Thyroid gland (tissue), 4 donors: ENCODE measurements at regions not wholly inside any gene's neighbourhood (a gene's known extent, or its start where the extent isn't known, plus 50 kb on each side); places are given as distances from the start of the nearest gene placed in this dataset.
"Not testable (repeated sequence)": the region's sequence is repeated elsewhere in the genome, so short reads cannot be mapped to it uniquely, and the experiment has no call there.

Experiments
- DNase-seq, 2 donors: peaks; one replicate each; pipeline ENCODE4 v3.0.0-alpha.2; 2019
- H3K27ac ChIP-seq, 3 donors: fragments of 200-600 bp; sonication (generic); 1 replicate in 2 of 3; 2 replicates in 1 of 3; pipeline ENCODE4 v1.5.1; 2016 to 2019; ENCODE audit warnings: mild to moderate bottlenecking in 1 of 3, moderate library complexity in 1 of 3
- H3K27me3 ChIP-seq: fragments of 200-600 bp; sonication (generic); one replicate; pipeline ENCODE4 v1.5.1; 2019
- H3K36me3 ChIP-seq, 2 donors: fragments of 200-600 bp; sonication (generic); one replicate each; pipeline ENCODE4 v1.5.1; 2016 to 2019
- H3K4me1 ChIP-seq, 2 donors: fragments of 200-600 bp; sonication (generic); one replicate each; pipeline ENCODE4 v1.5.1; 2017 to 2019
- H3K4me3 ChIP-seq, 3 donors: fragments of 200-600 bp; sonication (generic); replicated peaks in 1 of 3; 1 replicate in 2 of 3; 2 replicates in 1 of 3; pipeline ENCODE4 v1.5.1; 2016; ENCODE audit warnings: mild to moderate bottlenecking in 1 of 3
- H3K9me3 ChIP-seq: fragments of 200-600 bp; sonication (generic); one replicate; pipeline ENCODE4 v1.5.1; 2017
- POLR2A ChIP-seq, 2 donors: fragments of 450-650 bp; IDR thresholded peaks; one replicate each; pipeline ENCODE4 v1.6.1; 2017; ENCODE audit warnings: antibody characterized with exemption in 2 of 2, mild to moderate bottlenecking in 2 of 2, moderate library complexity in 1 of 2
- whole genome bisulfite sequencing, 2 donors: methylation state at CpG; one replicate each; pipeline ENCODE4 v1.1.5; 2017; 5-methylcytosine and 5-hydroxymethylcytosine counted together
- intact Hi-C: fragments of 100-400 bp; cut with DNase I; formaldehyde crosslinking; loops from one replicate; pipeline ENCODE4 v1.15.1; 2023
- TF ChIP-seq, protein P1 (sequence below), 6 experiments: fragments of 200-600 bp in 3 of 6; fragments of 450-650 bp in 3 of 6; sonication (generic) in 3 of 6; IDR thresholded peaks; one replicate each; pipeline ENCODE4 v1.5.1; 2016 to 2019; ENCODE audit warnings: antibody characterized with exemption in 6 of 6, mild to moderate bottlenecking in 2 of 6, inconsistent platforms in 1 of 6, moderate library complexity in 1 of 6

DNA sequence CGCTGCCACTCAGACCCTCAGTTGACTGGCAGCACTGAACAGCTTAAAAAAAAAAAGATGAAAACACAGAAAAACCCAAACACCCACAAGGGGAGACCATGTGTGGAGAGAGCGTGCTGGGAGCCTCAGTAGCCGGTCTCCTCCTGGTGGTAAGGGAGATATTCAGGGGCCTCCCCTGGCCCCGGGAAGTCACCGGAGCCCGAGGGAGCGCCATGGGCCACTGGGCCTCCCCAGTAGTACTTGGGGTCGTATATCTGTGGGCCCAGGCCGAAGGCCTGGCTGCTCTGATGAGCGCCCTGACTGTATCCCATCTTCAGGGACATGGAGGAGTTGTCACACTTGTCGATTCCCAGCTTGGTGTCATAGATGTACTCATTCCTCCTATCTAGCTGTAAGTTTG, 145.7 kb upstream of the TEKT4 start:
- H3K9me3 ChIP-seq: no peaks in the 10 kb centered on the region
- DNase-seq: no peak
- H3K27me3 ChIP-seq: no peaks in the 10 kb centered on the region
- intact Hi-C loops: no loop called here
- no peaks in the 10 kb centered on the region for H3K4me1 ChIP-seq
- no peak overlapping the region for H3K27ac ChIP-seq
- H3K36me3 ChIP-seq: no peaks in the 10 kb centered on the region
- whole genome bisulfite sequencing, 2 donors: 81 to 91% methylated on average over 11 of the region's 11 CpGs
- H3K4me3 ChIP-seq: no peak overlapping the region
- TF ChIP-seq, protein P1, sequence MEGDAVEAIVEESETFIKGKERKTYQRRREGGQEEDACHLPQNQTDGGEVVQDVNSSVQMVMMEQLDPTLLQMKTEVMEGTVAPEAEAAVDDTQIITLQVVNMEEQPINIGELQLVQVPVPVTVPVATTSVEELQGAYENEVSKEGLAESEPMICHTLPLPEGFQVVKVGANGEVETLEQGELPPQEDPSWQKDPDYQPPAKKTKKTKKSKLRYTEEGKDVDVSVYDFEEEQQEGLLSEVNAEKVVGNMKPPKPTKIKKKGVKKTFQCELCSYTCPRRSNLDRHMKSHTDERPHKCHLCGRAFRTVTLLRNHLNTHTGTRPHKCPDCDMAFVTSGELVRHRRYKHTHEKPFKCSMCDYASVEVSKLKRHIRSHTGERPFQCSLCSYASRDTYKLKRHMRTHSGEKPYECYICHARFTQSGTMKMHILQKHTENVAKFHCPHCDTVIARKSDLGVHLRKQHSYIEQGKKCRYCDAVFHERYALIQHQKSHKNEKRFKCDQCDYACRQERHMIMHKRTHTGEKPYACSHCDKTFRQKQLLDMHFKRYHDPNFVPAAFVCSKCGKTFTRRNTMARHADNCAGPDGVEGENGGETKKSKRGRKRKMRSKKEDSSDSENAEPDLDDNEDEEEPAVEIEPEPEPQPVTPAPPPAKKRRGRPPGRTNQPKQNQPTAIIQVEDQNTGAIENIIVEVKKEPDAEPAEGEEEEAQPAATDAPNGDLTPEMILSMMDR (IDR thresholded peaks at IDR 0.05): no peak
- no peak for TF ChIP-seq POLR2A (IDR thresholded peaks at IDR 0.05)

DNA sequence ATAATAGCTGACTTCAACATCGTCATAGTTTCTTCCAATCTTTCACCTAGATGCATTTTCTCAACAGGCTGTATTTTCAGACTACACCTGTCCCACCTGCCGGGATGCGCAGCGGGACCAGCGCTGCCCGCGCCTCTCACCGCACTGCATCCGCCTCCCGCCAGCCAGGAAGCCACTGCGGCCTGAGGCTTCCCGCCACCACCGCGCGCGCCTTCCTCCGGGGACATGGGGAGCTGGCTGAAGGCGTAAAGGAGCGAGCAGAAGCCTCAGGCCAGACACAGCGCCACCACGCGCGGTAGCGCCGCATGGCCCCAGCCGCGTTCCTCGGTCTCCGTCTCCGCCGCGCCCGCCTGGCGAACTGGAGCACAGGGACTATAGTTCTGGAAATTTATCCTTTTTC, 135.7 kb upstream of the TEKT4 start:
- H3K36me3 ChIP-seq, DNase-seq, H3K27ac ChIP-seq, H3K4me1 ChIP-seq, H3K9me3 ChIP-seq, H3K27me3 ChIP-seq, intact Hi-C loops, H3K4me3 ChIP-seq: not testable (repeated sequence)
- WGBS, 2 donors: 5 to 9% methylated on average over 24 to 34 of the region's 34 CpGs

DNA sequence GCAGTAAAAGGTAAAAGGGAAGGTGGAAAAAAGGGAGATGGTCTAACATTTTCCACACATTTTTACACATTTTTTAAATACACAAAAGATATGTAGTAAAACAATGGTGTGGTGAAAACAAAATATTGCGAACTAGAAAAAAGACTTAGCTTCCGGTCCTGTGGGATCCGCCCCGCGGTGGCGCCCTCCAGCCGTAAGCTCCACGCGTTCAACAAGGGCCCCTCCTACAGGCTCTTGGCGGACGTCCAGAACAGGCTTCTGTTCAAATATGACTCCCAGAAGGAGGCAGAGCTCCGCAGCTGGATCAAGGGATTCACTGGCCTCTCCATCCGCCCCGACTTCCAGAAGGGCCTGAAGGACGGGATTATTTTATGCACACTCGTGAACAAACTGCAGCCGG, 134.1 kb upstream of the TEKT4 start:
- H3K4me3 ChIP-seq, intact Hi-C loops, DNase-seq, H3K27me3 ChIP-seq, H3K4me1 ChIP-seq, H3K27ac ChIP-seq, H3K36me3 ChIP-seq, H3K9me3 ChIP-seq: not testable (repeated sequence)
- 84 to 86% methylated on average over 14 to 15 of the region's 17 CpGs for WGBS, 2 donors

DNA sequence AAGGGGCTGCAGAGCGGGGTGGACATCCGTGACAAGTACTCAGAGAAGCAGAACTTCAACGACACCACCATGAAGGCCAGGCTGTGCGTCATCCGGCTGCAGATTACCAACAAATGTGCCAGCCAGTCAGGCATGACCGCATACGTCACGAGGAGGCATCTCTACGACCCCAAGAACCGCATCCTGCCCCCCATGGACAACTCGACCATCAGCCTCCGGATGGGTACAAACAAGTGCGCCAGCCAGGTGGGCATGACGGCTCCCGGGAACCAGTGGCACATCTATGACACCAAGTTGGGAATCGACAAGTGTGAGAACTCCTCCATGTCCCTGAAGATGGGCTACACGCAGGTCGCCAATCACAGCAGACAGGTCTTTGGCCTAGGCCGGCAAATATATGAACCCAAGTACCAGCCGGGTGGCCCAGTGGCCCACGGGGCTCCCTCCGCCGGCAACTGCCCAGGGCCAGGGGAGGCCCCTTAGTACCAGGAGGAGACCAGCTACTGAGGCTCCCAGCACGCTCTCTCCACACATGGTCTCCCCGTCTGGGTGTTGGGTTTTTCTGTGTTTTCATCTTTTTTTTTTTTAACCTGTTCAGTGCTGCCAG, 133.4 kb upstream of the TEKT4 start:
- intact Hi-C loops, H3K4me3 ChIP-seq, H3K36me3 ChIP-seq, DNase-seq, H3K4me1 ChIP-seq, H3K9me3 ChIP-seq, H3K27me3 ChIP-seq, H3K27ac ChIP-seq: not testable (repeated sequence)
- 88 to 89% methylated on average over 21 to 24 of the region's 25 CpGs for WGBS, 2 donors

DNA sequence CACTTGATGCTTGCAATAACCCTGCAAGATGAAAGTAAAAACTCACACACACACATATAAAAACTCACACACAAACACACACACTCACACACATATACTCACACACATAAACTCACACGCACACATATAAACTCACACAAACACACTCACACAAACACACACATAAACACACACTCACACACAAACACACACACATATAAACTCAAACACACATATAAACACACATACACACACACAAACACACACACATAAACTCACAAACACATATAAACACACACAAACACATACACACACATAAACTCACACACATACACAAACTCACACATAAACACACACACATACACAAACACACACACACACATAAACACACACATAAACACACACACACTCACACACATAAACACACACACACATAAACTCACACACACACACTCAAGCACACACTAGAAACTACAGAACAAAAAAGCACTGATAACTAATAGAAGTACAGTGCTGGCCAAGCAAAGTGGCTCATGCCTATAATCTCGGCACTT, 117.7 kb upstream of the TEKT4 start:
- Histone ChIP-seq H3K27ac (no peak overlapping the region), H3K4me3 (no peak overlapping the region), H3K36me3 (no peaks in the 10 kb centered on the region), H3K4me1 (no peaks in the 10 kb centered on the region), H3K27me3 (no peaks in the 10 kb centered on the region), H3K9me3 (no peaks in the 10 kb centered on the region)
- intact Hi-C loops: no loop called here
- no peak for DNase-seq
- 91 to 92% methylated on average over 2 of the region's 2 CpGs for WGBS, 2 donors
- no peak for TF ChIP-seq POLR2A (IDR thresholded peaks at IDR 0.05)
- TF ChIP-seq, protein P1 (IDR thresholded peaks at IDR 0.05): no peak

DNA sequence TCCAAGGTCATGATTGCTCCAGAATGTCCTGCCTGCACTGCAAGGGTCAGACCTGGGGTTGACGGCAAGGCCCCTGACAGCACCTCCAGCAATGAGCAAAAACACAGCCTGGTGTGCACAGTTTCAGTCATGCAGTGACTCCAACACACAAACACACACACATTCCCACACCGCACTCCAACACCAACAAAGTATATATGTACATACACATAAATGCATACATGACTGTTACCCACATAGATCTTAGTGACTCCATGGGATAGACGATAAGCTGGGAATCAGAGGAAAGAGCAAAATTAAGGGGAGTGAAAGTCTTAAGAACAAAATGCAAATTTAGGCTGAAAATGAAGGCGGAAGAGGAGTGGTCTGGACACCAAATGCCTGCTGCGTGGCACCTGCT, 112.7 kb upstream of the TEKT4 start:
- no peaks in the 10 kb centered on the region for H3K4me1 ChIP-seq
- H3K36me3 ChIP-seq: no peaks in the 10 kb centered on the region
- no peaks in the 10 kb centered on the region for H3K9me3 ChIP-seq
- intact Hi-C loops: no loop called here
- no peak overlapping the region for H3K27ac ChIP-seq
- H3K27me3 ChIP-seq: no peaks in the 10 kb centered on the region
- TF ChIP-seq, protein P1 (IDR thresholded peaks at IDR 0.05): no peak
- TF ChIP-seq POLR2A (IDR thresholded peaks at IDR 0.05): no peak
- H3K4me3 ChIP-seq: no peak overlapping the region
- WGBS, 2 donors: 95 to 97% methylated on average over 5 of the region's 5 CpGs
- no peak for DNase-seq
